B cell (primary cell): ENCODE measurements at regions not wholly inside any gene's neighbourhood (a gene's known extent, or its start where the extent isn't known, plus 50 kb on each side); places are given as distances from the start of the nearest gene placed in this dataset.

Experiments used
- CTCF ChIP-seq: fragments of 200-600 bp; IDR thresholded peaks from one replicate; pipeline ENCODE4 v1.8.0; 2022; ENCODE audit warnings: antibody characterized with exemption, mild to moderate bottlenecking
- EZH2 ChIP-seq: IDR thresholded peaks from 2 replicates; pipeline ENCODE4 v1.6.1; 2012; ENCODE audit warnings: borderline replicate concordance, low read depth, mild to moderate bottlenecking, moderate library complexity, low read length; ENCODE audit not compliant: insufficient read depth, poor library complexity, severe bottlenecking

GRCh38 chr12:105806400-105806770 is 332.4 kb downstream of the NUAK1 start:
- TF ChIP-seq CTCF (no peak), EZH2 (no peak)
